Astrocyte (in vitro differentiated cells and primary cell): ENCODE measurements at regions not wholly inside any gene's neighbourhood (a gene's known extent, or its start where the extent isn't known, plus 50 kb on each side); places are given as distances from the start of the nearest gene placed in this dataset.

Experiments used
- DNase-seq: peaks from one replicate; pipeline ENCODE4 v3.0.0-alpha.2; 2010; ENCODE audit warnings: low read depth
- FAIRE-seq: peaks from 2 replicates; lab custom pipeline; 2011; peaks lifted over from hg19 to GRCh38; lab: Jason Lieb, UNC
- H2AFZ ChIP-seq: 2 replicates; pipeline ENCODE4 v1.6.0; 2012; ENCODE audit warnings: low read depth, low read length, inconsistent platforms
- H3K27ac ChIP-seq: 2 replicates; pipeline ENCODE4 v1.5.1; 2011; ENCODE audit warnings: low read depth, low read length, inconsistent platforms
- H3K27me3 ChIP-seq: 2 replicates; pipeline ENCODE4 v1.6.0; 2011; ENCODE audit warnings: low read length, inconsistent platforms; ENCODE audit not compliant: insufficient read depth
- H3K36me3 ChIP-seq: 2 replicates; pipeline ENCODE4 v1.5.1; 2011; ENCODE audit warnings: low read length, inconsistent platforms; ENCODE audit not compliant: insufficient read depth
- H3K4me1 ChIP-seq: 2 replicates; pipeline ENCODE4 v1.5.1; 2011; ENCODE audit warnings: low read length, inconsistent platforms; ENCODE audit not compliant: insufficient read depth
- H3K4me2 ChIP-seq: 2 replicates; pipeline ENCODE4 v1.6.0; 2012; ENCODE audit warnings: low read length, inconsistent platforms
- H3K4me3 ChIP-seq: 2 replicates; pipeline ENCODE4 v1.5.1; 2011; ENCODE audit warnings: low read depth, mild to moderate bottlenecking, low read length, inconsistent platforms; ENCODE audit not compliant: insufficient read depth
- H3K79me2 ChIP-seq: 2 replicates; pipeline ENCODE4 v1.6.0; 2012; ENCODE audit warnings: mild to moderate bottlenecking, low read length, inconsistent platforms; ENCODE audit not compliant: insufficient read depth
- H3K9ac ChIP-seq: 2 replicates; pipeline ENCODE4 v1.6.0; 2012; ENCODE audit warnings: mild to moderate bottlenecking, low read length, inconsistent platforms
- H3K9me3 ChIP-seq: 2 replicates; pipeline ENCODE4 v1.5.1; 2012; ENCODE audit warnings: low read depth, mild to moderate bottlenecking, low read length, inconsistent platforms; ENCODE audit not compliant: insufficient read depth
- H4K20me1 ChIP-seq: 2 replicates; pipeline ENCODE4 v1.6.0; 2012; ENCODE audit warnings: low read length, inconsistent platforms; ENCODE audit not compliant: insufficient read depth
- H3K27ac Mint-ChIP-seq: one replicate; pipeline ENCODE4 v1.8.0; 2021; ENCODE audit warnings: mild to moderate bottlenecking, mixed read lengths; ENCODE audit not compliant: unreplicated experiment
- H3K27me3 Mint-ChIP-seq: one replicate; pipeline ENCODE4 v1.8.0; 2021; ENCODE audit warnings: low read depth, mixed read lengths; ENCODE audit not compliant: unreplicated experiment
- H3K36me3 Mint-ChIP-seq: one replicate; pipeline ENCODE4 v1.8.0; 2021; ENCODE audit warnings: low read depth, mixed read lengths; ENCODE audit not compliant: unreplicated experiment
- H3K4me1 Mint-ChIP-seq: one replicate; pipeline ENCODE4 v1.8.0; 2021; ENCODE audit warnings: low read depth, mixed read lengths; ENCODE audit not compliant: unreplicated experiment
- H3K4me3 Mint-ChIP-seq: one replicate; pipeline ENCODE4 v1.8.0; 2021; ENCODE audit warnings: mild to moderate bottlenecking, moderate library complexity, mixed read lengths; ENCODE audit not compliant: unreplicated experiment
- H3K9me3 Mint-ChIP-seq: one replicate; pipeline ENCODE4 v1.8.0; 2021; ENCODE audit warnings: mild to moderate bottlenecking, mixed read lengths; ENCODE audit not compliant: unreplicated experiment
- EZH2 ChIP-seq: IDR thresholded peaks from 2 replicates; pipeline ENCODE4 v1.6.1; 2012; ENCODE audit warnings: mild to moderate bottlenecking, low read length, inconsistent platforms; ENCODE audit not compliant: insufficient read depth
- TF ChIP-seq, protein P1 (sequence below): IDR thresholded peaks from 2 replicates; pipeline ENCODE4 v1.5.1; 2011; ENCODE audit warnings: low read depth, mild to moderate bottlenecking, inconsistent platforms, low read length, moderate library complexity; ENCODE audit not compliant: insufficient read depth

DNA sequence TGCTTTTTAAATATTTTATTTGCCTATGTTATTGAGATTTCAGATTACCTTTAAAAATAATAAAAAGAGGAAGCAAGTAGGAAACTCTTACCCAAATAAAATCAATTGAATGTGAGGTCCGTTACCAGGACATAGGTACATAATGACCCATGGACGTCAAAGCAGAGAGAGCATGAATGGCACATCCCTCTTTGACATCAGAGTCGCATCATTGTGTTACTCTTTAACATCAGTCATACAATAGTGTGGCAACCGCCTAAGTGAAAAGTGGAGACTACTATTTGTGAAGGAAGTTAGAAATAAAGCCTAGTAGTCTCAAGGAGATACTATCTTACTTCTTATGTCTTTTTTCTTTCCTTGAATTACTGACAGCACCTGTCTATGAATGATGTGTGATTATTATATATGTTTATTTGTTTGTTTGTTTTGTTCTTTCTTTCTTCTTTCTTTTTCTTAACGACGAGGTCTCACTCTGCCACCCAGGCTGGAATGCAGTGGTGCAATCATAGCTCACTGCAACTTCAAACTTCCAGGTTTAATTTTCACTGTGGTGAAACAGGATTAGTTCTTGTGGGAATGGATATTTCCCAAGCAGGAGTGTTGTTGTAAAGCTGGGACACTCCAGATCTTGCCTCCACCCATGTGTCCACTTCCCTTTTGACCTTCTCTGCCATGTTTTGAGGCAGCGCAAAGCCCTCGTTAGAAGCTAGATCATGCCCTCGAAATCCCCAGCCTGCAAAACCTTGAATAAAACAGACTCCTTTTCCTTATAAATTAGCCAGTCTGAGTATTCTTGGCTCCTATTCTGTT, 407.2 kb upstream of the NETO1 start:
- Mint-ChIP-seq H3K4me1 (no peaks in the 10 kb centered on the region), H3K4me3 (no peak overlapping the region), H3K27me3 (no peaks in the 10 kb centered on the region), H3K27ac (no peak overlapping the region), H3K9me3 (no peaks in the 10 kb centered on the region), H3K36me3 (no peaks in the 10 kb centered on the region)
- Histone ChIP-seq H4K20me1 (no peaks in the 10 kb centered on the region), H3K9ac (no peak overlapping the region), H3K27me3 (no peaks in the 10 kb centered on the region), H3K4me1 (no peaks in the 10 kb centered on the region), H3K79me2 (no peaks in the 10 kb centered on the region), H3K4me3 (no peak overlapping the region), H3K9me3 (no peaks in the 10 kb centered on the region), H3K27ac (no peak overlapping the region), H2AFZ (no peak overlapping the region), H3K36me3 (no peaks in the 10 kb centered on the region), H3K4me2 (no peak overlapping the region)
- no peak for DNase-seq
- TF ChIP-seq EZH2: no peak
- TF ChIP-seq, protein P1, sequence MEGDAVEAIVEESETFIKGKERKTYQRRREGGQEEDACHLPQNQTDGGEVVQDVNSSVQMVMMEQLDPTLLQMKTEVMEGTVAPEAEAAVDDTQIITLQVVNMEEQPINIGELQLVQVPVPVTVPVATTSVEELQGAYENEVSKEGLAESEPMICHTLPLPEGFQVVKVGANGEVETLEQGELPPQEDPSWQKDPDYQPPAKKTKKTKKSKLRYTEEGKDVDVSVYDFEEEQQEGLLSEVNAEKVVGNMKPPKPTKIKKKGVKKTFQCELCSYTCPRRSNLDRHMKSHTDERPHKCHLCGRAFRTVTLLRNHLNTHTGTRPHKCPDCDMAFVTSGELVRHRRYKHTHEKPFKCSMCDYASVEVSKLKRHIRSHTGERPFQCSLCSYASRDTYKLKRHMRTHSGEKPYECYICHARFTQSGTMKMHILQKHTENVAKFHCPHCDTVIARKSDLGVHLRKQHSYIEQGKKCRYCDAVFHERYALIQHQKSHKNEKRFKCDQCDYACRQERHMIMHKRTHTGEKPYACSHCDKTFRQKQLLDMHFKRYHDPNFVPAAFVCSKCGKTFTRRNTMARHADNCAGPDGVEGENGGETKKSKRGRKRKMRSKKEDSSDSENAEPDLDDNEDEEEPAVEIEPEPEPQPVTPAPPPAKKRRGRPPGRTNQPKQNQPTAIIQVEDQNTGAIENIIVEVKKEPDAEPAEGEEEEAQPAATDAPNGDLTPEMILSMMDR: no peak
- FAIRE-seq: no peak

DNA sequence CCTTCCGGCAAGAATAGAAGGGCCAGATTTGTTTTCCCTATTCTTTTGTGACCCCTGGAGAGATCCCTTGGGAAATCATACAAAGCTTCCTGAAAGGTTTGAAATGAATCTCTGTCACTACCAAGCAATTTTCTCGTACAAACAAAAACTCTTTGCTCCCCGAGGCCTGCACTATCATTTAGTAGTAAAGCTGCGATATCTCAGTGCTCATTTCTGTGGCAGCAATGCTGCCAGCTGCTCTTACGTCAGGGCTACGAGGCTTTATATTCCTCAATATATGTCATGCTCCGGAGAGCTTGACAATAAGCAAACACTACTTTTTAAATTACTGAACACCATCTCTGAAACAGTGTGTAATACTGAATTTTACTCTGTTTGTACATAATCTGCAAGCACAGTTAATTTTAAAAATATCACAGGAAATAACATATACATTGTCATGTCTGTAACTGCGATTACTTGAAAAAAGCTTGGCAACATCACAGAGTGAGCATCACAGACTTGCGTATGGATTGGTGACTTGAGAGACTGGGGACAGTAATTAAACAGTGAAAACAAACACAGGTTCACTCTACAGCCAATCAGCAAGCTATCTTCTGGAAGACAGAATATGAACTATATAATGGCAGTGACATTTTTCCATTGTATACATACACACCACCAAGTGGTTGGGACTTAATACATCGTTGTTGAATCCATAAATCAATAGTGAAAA, 403.3 kb upstream of the NETO1 start:
- H3K36me3 ChIP-seq: no peaks in the 10 kb centered on the region
- no peak overlapping the region for H2AFZ ChIP-seq
- H3K9ac ChIP-seq: no peak overlapping the region
- FAIRE-seq (no peak), DNase-seq (no peak)
- Mint-ChIP-seq H3K27me3 (no peaks in the 10 kb centered on the region), H3K36me3 (no peaks in the 10 kb centered on the region), H3K4me1 (no peaks in the 10 kb centered on the region), H3K4me3 (no peak overlapping the region), H3K9me3 (no peaks in the 10 kb centered on the region), H3K27ac (no peak overlapping the region)
- H3K4me3 ChIP-seq: no peak overlapping the region
- no peaks in the 10 kb centered on the region for H3K27me3 ChIP-seq
- no peaks in the 10 kb centered on the region for H3K4me1 ChIP-seq
- H4K20me1 ChIP-seq: no peaks in the 10 kb centered on the region
- H3K4me2 ChIP-seq: no peak overlapping the region
- no peak overlapping the region for H3K27ac ChIP-seq
- H3K9me3 ChIP-seq: no peaks in the 10 kb centered on the region
- TF ChIP-seq, protein P1: no peak
- TF ChIP-seq EZH2: no peak
- H3K79me2 ChIP-seq: no peaks in the 10 kb centered on the region

DNA sequence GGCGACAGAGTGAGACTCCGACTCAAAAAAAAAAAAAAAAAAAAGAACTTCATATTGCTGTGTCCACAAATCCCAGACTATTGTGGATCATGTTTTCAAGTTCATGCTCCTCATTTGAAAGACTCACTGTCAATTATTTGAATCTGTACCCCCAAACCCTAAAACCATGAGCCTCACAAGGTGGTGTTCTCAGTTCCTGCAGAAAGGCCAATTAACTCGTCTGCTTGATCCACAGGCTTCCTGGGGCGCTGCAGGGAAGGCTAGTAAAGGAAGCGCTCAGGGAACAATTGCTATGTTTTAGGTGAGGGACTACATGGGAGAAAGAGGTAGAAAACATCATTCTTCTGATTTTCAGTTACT, 396.8 kb upstream of the NETO1 start:
- Histone ChIP-seq H3K27me3 (no peaks in the 10 kb centered on the region), H3K4me3 (no peak overlapping the region), H3K27ac (no peak overlapping the region), H3K9ac (no peak overlapping the region), H2AFZ (no peak overlapping the region), H3K9me3 (no peaks in the 10 kb centered on the region), H3K79me2 (no peaks in the 10 kb centered on the region), H3K36me3 (no peaks in the 10 kb centered on the region), H3K4me2 (no peak overlapping the region), H3K4me1 (no peaks in the 10 kb centered on the region), H4K20me1 (no peaks in the 10 kb centered on the region)
- H3K4me1 Mint-ChIP-seq: no peaks in the 10 kb centered on the region
- no peaks in the 10 kb centered on the region for H3K36me3 Mint-ChIP-seq
- H3K27ac Mint-ChIP-seq: no peak overlapping the region
- DNase-seq (no peak), FAIRE-seq (no peak)
- no peaks in the 10 kb centered on the region for H3K27me3 Mint-ChIP-seq
- TF ChIP-seq, protein P1: no peak
- no peak for TF ChIP-seq EZH2
- H3K4me3 Mint-ChIP-seq: peak overlapping the region; percentile 76
- no peaks in the 10 kb centered on the region for H3K9me3 Mint-ChIP-seq
